ENCODE measurements at regions not wholly inside any gene's neighbourhood (a gene's known extent, or its start where the extent isn't known, plus 50 kb on each side); places are given as distances from the start of the nearest gene placed in this dataset.

GRCh38 chr15:39084674-39085530 lies 496.0 kb upstream of the THBS1 start:
- Histone ChIP-seq H3K27me3 (ENCODE audit: control insufficient read depth, insufficient read depth, low read length) (no peaks in the 10 kb centered on the region), H3K27ac (ENCODE audit: low read depth, low read length) (no peak overlapping the region), H3K9me3 (ENCODE audit: control insufficient read depth, insufficient read depth, low read depth, low read length) (no peaks in the 10 kb centered on the region), H3K36me3 (ENCODE audit: control insufficient read depth, insufficient read depth, low read length) (no peaks in the 10 kb centered on the region), H3K4me3 (ENCODE audit: low read depth, low read length) (no peak overlapping the region), H3K4me1 (ENCODE audit: control insufficient read depth, insufficient read depth, low read length) (no peaks in the 10 kb centered on the region), H3K9ac (ENCODE audit: low read length) (no peak overlapping the region)

DNA sequence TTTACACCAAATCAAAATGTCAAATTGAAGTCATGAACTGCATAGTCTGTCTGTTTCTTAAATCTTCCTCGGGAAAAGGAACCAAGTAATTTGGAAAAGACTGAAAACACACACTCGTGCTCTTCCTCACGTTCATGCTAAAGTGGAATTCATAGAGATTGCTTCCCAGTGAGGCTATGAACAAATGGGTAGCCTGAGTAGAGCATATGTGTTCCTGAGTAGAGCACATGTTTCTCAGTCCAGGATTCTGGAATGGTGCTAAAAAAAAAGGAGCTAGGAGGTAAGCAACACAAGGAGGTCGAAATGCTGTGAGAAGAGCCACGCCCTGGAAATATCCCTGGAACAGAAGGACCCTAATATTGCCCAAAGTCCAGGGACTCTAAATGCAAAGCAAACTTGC lies 494.2 kb upstream of the THBS1 start:
- H3K9ac ChIP-seq (ENCODE audit: low read length) = no peak overlapping the region
- no peak overlapping the region for H3K27ac ChIP-seq (ENCODE audit: low read depth, low read length)
- H3K27me3 ChIP-seq (ENCODE audit: control insufficient read depth, insufficient read depth, low read length) = no peaks in the 10 kb centered on the region
- no peaks in the 10 kb centered on the region for H3K36me3 ChIP-seq (ENCODE audit: control insufficient read depth, insufficient read depth, low read length)
- no peak overlapping the region for H3K4me3 ChIP-seq (ENCODE audit: low read depth, low read length)
- H3K9me3 ChIP-seq (ENCODE audit: control insufficient read depth, insufficient read depth, low read depth, low read length) = no peaks in the 10 kb centered on the region
- no peaks in the 10 kb centered on the region for H3K4me1 ChIP-seq (ENCODE audit: control insufficient read depth, insufficient read depth, low read length)

DNA sequence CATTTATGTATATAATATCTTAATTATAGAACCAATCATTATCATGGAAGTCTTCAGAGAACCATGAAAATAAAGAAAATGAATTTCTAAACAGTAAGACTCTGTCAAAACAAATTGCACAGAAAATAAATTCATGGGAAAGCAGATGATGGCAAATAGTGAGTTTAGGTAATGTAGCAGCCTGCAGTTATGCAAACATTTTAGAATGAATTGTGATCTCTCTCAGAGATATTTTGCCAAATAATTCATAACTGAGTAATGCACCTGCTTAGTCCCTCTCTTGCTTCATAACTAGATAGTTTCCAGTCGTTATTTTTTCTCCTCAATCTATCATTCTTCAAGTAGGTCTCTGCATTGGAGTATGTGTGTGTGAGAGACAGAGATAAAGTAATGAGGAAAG lies 492.7 kb upstream of the THBS1 start:
- no peaks in the 10 kb centered on the region for H3K9me3 ChIP-seq (ENCODE audit: control insufficient read depth, insufficient read depth, low read depth, low read length)
- no peak overlapping the region for H3K4me3 ChIP-seq (ENCODE audit: low read depth, low read length)
- H3K9ac ChIP-seq (ENCODE audit: low read length) = no peak overlapping the region
- no peaks in the 10 kb centered on the region for H3K27me3 ChIP-seq (ENCODE audit: control insufficient read depth, insufficient read depth, low read length)
- no peak overlapping the region for H3K27ac ChIP-seq (ENCODE audit: low read depth, low read length)
- H3K36me3 ChIP-seq (ENCODE audit: control insufficient read depth, insufficient read depth, low read length) = no peaks in the 10 kb centered on the region
- H3K4me1 ChIP-seq (ENCODE audit: control insufficient read depth, insufficient read depth, low read length) = no peaks in the 10 kb centered on the region

DNA sequence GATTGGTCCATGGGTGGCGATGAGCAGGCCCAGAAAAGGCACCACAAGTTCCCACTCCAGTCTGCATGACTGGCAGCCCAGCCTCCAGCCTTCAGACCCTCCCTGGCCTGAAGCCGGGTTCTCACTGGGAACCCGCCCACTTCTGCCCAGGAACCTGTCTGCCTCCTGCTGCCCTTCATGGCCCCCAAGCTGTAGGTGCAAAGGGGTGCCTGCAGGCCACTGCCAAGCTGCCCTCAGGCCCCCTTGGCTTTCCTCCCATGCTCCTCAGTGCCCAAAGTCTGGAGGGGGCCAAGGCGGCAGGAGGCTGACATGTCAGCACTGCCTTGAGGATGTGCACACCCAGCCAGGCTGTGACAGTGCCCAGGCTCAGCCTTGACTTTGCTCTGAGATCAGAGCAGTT lies 488.5 kb upstream of the THBS1 start:
- Histone ChIP-seq H3K9me3 (ENCODE audit: control insufficient read depth, insufficient read depth, low read depth, low read length) (no peaks in the 10 kb centered on the region), H3K27me3 (ENCODE audit: control insufficient read depth, insufficient read depth, low read length) (no peaks in the 10 kb centered on the region), H3K36me3 (ENCODE audit: control insufficient read depth, insufficient read depth, low read length) (no peaks in the 10 kb centered on the region)

DNA sequence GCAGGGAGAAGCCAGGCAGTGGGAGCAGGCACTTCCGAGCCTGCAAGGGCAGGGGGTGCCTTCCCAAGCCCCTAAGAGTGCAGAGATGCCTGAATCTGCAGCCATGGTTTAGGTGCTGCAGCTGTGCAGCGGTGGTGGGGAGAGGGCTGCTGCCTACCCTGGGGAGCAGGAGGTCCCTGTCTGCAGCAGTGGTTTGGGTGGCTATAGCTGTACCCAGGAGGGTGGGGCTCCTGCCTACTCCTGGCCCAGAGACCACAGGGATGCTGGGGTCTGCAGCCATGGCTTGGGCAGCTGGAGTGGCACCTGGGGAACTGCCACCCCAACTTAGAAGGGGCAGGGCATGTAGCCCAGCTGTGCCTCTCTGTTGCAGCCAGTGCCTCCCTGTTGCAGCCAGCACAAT lies 488.1 kb upstream of the THBS1 start:
- H3K4me3 ChIP-seq (ENCODE audit: low read depth, low read length) = no peak overlapping the region
- no peaks in the 10 kb centered on the region for H3K36me3 ChIP-seq (ENCODE audit: control insufficient read depth, insufficient read depth, low read length)
- H3K27ac ChIP-seq (ENCODE audit: low read depth, low read length) = no peak overlapping the region
- no peak overlapping the region for H3K9ac ChIP-seq (ENCODE audit: low read length)
- H3K4me1 ChIP-seq (ENCODE audit: control insufficient read depth, insufficient read depth, low read length) = peaks cover 12% of the 10 kb centered on the region
- no peaks in the 10 kb centered on the region for H3K27me3 ChIP-seq (ENCODE audit: control insufficient read depth, insufficient read depth, low read length)
- H3K9me3 ChIP-seq (ENCODE audit: control insufficient read depth, insufficient read depth, low read depth, low read length) = no peaks in the 10 kb centered on the region

More for the DNA sequence above, 488.5 kb upstream of the THBS1 start:
- H3K4me3 ChIP-seq (ENCODE audit: low read depth, low read length) = no peak overlapping the region
- peaks cover 12% of the 10 kb centered on the region for H3K4me1 ChIP-seq (ENCODE audit: control insufficient read depth, insufficient read depth, low read length)
- H3K27ac ChIP-seq (ENCODE audit: low read depth, low read length) = no peak overlapping the region
- H3K9ac ChIP-seq (ENCODE audit: low read length) = no peak overlapping the region

DNA sequence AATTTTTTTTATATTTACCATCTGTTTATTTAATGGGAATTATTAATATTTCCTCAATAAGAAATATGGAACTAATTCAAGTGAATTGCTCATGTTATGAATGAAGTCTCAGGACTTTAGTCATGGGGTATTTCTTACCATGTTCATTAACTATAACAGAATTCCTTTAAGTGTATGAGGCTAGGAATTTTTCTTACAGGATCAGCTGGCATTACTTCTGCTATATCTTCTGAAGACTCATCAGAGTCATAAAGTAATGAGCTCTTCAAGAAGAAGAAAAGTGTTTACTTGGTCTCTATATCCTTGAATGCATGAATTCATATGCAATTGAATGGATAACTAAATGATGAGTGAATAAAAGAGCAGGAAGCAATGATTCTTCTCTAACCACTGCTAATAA lies 486.8 kb upstream of the THBS1 start:
- no peak overlapping the region for H3K27ac ChIP-seq (ENCODE audit: low read depth, low read length)
- no peaks in the 10 kb centered on the region for H3K36me3 ChIP-seq (ENCODE audit: control insufficient read depth, insufficient read depth, low read length)
- H3K9me3 ChIP-seq (ENCODE audit: control insufficient read depth, insufficient read depth, low read depth, low read length) = no peaks in the 10 kb centered on the region
- H3K27me3 ChIP-seq (ENCODE audit: control insufficient read depth, insufficient read depth, low read length) = no peaks in the 10 kb centered on the region
- no peak overlapping the region for H3K9ac ChIP-seq (ENCODE audit: low read length)
- H3K4me1 ChIP-seq (ENCODE audit: control insufficient read depth, insufficient read depth, low read length) = peaks cover 12% of the 10 kb centered on the region
- no peak overlapping the region for H3K4me3 ChIP-seq (ENCODE audit: low read depth, low read length)

DNA sequence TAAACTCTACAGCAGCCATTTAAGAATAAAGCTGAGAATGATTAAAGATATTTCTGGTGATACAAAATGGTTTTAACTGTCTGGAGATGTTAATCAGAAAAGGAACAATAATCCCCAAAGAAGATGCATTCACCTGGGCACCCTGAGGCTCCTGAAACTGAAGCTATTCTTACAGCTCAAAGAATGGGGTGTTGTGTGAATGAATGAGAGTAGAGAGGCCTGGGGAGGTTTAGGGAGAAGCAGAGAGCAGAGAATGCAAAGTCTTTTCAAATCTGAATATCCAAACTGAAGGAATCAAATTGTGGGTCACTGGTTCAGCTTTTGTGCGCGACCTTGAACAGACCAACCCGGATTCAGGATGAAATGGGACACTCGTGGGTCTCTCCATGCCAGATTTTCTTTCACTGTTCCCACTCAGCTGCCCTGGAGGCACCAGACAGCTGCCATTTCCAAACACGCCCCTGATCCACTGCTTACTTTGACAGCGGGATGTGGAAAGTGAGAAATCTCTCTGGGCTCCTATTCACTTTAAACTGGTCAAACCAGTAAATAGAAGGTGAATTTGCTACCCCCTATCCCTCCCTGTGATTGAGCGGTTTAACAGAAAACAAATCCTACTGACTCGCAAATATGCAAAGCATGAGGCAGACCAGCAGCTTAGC lies 485.5 kb upstream of the THBS1 start:
- H3K9me3 ChIP-seq (ENCODE audit: control insufficient read depth, insufficient read depth, low read depth, low read length) = no peaks in the 10 kb centered on the region
- H3K9ac ChIP-seq (ENCODE audit: low read length) = no peak overlapping the region
- H3K4me3 ChIP-seq (ENCODE audit: low read depth, low read length) = no peak overlapping the region
- H3K4me1 ChIP-seq (ENCODE audit: control insufficient read depth, insufficient read depth, low read length) = peaks cover 12% of the 10 kb centered on the region
- no peaks in the 10 kb centered on the region for H3K27me3 ChIP-seq (ENCODE audit: control insufficient read depth, insufficient read depth, low read length)
- H3K27ac ChIP-seq (ENCODE audit: low read depth, low read length) = no peak overlapping the region
- H3K36me3 ChIP-seq (ENCODE audit: control insufficient read depth, insufficient read depth, low read length) = no peaks in the 10 kb centered on the region

DNA sequence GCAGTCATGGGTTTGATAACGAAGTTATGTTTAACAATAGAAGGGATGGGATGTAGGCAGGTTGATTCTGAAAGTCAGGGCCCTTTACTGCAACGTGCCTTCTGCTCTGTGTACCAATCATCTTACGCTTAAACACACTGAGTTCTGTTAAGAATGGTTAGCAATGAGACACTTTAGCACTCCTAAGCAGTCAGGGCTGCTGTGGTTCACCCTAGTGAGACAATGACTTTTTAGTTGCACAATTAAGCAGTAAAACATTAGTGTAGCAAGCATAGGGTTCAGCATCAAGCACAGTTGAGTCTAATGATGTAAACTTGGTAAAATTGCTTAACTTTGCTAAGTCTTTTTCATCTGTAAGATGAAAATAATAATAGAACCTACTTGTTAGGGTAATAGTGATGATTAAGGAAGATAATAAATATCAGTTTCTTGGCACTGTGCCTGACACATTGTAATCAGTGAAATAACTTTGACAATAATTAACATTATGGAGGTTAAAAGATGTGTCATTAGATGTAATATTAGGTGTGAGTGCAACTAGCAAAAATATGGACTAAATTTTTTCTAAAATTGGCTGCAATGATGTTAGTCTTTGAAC lies 484.2 kb upstream of the THBS1 start:
- Histone ChIP-seq H3K9ac (ENCODE audit: low read length) (no peak overlapping the region), H3K27ac (ENCODE audit: low read depth, low read length) (no peak overlapping the region), H3K9me3 (ENCODE audit: control insufficient read depth, insufficient read depth, low read depth, low read length) (no peaks in the 10 kb centered on the region), H3K27me3 (ENCODE audit: control insufficient read depth, insufficient read depth, low read length) (no peaks in the 10 kb centered on the region), H3K4me1 (ENCODE audit: control insufficient read depth, insufficient read depth, low read length) (peaks cover 12% of the 10 kb centered on the region), H3K36me3 (ENCODE audit: control insufficient read depth, insufficient read depth, low read length) (no peaks in the 10 kb centered on the region), H3K4me3 (ENCODE audit: low read depth, low read length) (no peak overlapping the region)

DNA sequence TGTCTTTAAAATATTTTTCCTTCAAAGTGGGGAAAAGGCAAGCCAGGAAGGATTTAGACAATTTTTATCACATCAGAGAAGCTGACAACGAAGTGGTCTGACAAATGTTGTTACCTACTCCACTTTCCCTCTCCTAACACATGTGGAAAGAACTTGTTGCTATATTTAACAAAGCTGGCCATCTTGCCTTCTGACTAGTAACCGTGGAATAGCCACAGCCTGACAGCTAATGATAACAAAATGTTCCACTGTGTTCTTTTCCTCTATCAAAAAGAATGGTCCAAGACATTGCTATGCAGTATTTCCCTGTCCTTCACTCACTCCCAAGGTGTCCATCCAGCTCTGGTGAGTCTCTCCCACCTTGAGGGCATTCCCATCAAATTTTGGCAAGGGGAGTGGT lies 481.4 kb upstream of the THBS1 start:
- H3K4me3 ChIP-seq (ENCODE audit: low read depth, low read length) = no peak overlapping the region
- H3K9me3 ChIP-seq (ENCODE audit: control insufficient read depth, insufficient read depth, low read depth, low read length) = no peaks in the 10 kb centered on the region
- H3K9ac ChIP-seq (ENCODE audit: low read length) = no peak overlapping the region
- H3K36me3 ChIP-seq (ENCODE audit: control insufficient read depth, insufficient read depth, low read length) = no peaks in the 10 kb centered on the region
- peaks cover 12% of the 10 kb centered on the region for H3K4me1 ChIP-seq (ENCODE audit: control insufficient read depth, insufficient read depth, low read length)
- no peaks in the 10 kb centered on the region for H3K27me3 ChIP-seq (ENCODE audit: control insufficient read depth, insufficient read depth, low read length)
- no peak overlapping the region for H3K27ac ChIP-seq (ENCODE audit: low read depth, low read length)

DNA sequence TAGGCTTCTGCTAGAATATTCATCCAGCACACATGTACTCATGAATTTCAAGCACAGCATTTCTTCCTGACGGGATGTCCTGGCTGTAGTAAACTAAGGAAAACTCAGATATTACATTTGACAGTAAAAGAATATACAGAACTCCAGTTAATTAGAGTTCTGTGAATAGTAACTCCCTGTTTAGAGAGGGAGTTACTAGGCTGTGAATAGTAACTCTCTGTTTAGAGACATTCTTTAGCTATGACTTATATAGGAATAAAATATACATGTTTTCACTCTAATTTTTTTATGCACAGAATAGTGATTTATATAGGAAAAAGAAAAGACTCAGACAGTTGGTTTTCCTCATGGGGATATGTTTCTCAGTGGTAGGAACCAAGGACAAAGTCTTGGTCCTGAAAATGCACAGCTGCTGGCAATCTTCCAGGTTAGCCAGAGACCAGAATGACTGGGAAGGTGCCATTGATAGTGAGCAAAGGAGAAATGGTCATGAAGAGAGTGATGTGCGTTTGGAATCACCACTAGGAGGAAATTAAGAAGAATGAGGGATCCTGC lies 480.7 kb upstream of the THBS1 start:
- no peaks in the 10 kb centered on the region for H3K27me3 ChIP-seq (ENCODE audit: control insufficient read depth, insufficient read depth, low read length)
- no peaks in the 10 kb centered on the region for H3K9me3 ChIP-seq (ENCODE audit: control insufficient read depth, insufficient read depth, low read depth, low read length)
- no peak overlapping the region for H3K4me3 ChIP-seq (ENCODE audit: low read depth, low read length)
- H3K9ac ChIP-seq (ENCODE audit: low read length) = no peak overlapping the region
- H3K4me1 ChIP-seq (ENCODE audit: control insufficient read depth, insufficient read depth, low read length) = peaks cover 7% of the 10 kb centered on the region
- H3K27ac ChIP-seq (ENCODE audit: low read depth, low read length) = no peak overlapping the region
- H3K36me3 ChIP-seq (ENCODE audit: control insufficient read depth, insufficient read depth, low read length) = no peaks in the 10 kb centered on the region

DNA sequence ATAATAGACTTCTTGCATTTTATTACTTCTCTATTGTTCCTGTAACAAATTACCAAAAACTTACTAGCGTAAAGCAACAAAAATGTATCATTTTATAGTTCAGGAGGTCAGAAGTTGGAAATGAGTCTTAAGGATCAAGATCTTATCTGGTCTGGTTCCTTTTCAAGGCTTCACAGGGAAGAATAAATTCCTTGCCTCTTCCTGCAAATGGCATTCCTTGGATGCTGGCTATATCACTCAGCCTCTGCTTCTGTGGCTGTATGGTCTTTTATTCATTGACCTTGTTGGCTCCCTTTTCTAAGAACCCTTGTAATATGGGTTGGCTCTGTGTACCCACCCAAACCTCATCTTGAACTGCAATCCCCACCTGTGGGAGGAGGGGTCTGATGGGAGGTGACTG lies 478.4 kb upstream of the THBS1 start:
- no peaks in the 10 kb centered on the region for H3K4me1 ChIP-seq (ENCODE audit: control insufficient read depth, insufficient read depth, low read length)
- no peaks in the 10 kb centered on the region for H3K36me3 ChIP-seq (ENCODE audit: control insufficient read depth, insufficient read depth, low read length)
- H3K27me3 ChIP-seq (ENCODE audit: control insufficient read depth, insufficient read depth, low read length) = no peaks in the 10 kb centered on the region
- H3K27ac ChIP-seq (ENCODE audit: low read depth, low read length) = no peak overlapping the region
- H3K4me3 ChIP-seq (ENCODE audit: low read depth, low read length) = no peak overlapping the region
- no peak overlapping the region for H3K9ac ChIP-seq (ENCODE audit: low read length)
- H3K9me3 ChIP-seq (ENCODE audit: control insufficient read depth, insufficient read depth, low read depth, low read length) = no peaks in the 10 kb centered on the region

Measured in HUES6 (cell line).